ENCODE measurements at regions not wholly inside any gene's neighbourhood (a gene's known extent, or its start where the extent isn't known, plus 50 kb on each side); places are given as distances from the start of the nearest gene placed in this dataset.

DNA sequence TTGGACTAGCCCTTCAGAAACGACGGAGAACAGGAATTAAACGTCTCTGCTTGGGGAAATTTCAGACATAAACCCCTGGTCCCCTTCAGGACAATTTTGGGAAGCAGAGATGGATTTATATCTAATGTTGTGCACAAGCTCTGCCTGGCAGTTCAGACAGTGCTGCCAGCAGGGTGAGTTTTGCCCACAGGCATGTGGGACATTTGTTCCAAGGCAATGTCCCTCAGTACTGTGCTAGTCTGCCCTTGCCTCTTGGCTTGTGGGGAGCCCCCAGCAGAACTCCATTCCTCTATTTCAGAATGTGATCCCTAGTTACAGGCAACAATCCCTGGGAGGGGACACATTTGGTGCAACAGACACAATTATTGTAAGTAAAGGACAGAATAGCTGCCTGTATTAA is 76.5 kb upstream of the GPR12 start:
- TF ChIP-seq POLR2A (IDR thresholded peaks at IDR 0.05): no peak
- TF ChIP-seq CTCF (IDR thresholded peaks at IDR 0.05): no peak
- H3K4me1 ChIP-seq: no peaks in the 10 kb centered on the region
- WGBS, 2 donors: 81 to 90% methylated on average over 3 of the region's 3 CpGs

DNA sequence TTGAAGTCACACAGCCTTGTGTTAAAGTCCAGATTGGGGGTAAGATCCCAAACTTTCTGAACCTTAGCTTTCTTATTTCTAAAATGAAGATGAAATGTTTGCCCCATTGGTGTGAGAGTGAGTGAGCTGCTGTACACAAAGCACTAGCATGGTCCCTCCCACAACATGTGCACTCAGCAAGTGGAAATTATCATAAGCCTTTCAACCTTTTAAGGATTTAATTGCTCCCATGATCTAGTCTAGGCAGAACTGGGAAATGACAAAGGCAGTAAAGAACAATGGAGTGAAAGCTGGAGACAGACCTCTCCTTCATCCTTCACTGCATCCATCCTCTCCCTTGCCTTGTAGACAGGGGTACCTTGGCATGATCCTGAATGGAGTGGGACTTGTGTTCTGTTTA is 76.0 kb upstream of the GPR12 start:
- Histone ChIP-seq H3K4me3 (no peak overlapping the region), H3K9me3 (no peaks in the 10 kb centered on the region), H3K36me3 (no peaks in the 10 kb centered on the region), H3K27me3 (peaks cover 0 to 45% (median 0%) of the 10 kb centered on the region in 4 donors), H3K27ac (no peak overlapping the region), H3K4me1 (no peaks in the 10 kb centered on the region)
- TF ChIP-seq CTCF (IDR thresholded peaks at IDR 0.05) (no peak), POLR2A (IDR thresholded peaks at IDR 0.05) (no peak)
- no peak for DNase-seq
- intact Hi-C loops (cut with DNase I): no loop called here

More for the DNA sequence above, 76.5 kb upstream of the GPR12 start:
- Histone ChIP-seq H3K4me3 (no peak overlapping the region), H3K9me3 (no peaks in the 10 kb centered on the region), H3K36me3 (no peaks in the 10 kb centered on the region), H3K27me3 (peaks cover 0 to 48% (median 0%) of the 10 kb centered on the region in 4 donors), H3K27ac (no peak overlapping the region)
- DNase-seq: no peak
- intact Hi-C loops (cut with DNase I): no loop called here

DNA sequence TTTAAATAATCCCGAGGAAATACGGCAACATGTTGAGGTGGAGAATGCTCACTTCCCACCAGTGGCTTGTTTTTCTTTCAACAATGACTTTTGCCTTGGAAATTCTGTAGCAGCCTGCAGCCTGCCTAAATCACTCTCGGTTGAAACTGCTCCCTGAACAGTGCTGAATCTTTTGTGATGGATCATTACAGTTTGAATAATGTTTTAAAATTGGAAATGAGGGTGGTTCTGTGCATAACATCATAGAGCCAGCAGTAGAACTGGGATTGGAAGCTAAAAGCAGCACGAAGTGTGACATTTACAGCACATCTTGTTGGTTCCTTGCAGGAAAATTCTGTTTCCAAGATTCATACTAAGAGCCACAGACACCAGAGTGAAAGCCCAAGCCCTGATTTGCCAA is 74.1 kb upstream of the GPR12 start:
- Histone ChIP-seq H3K9me3 (no peaks in the 10 kb centered on the region), H3K4me3 (no peak overlapping the region), H3K27me3 (peaks cover 0 to 39% (median 0%) of the 10 kb centered on the region in 4 donors), H3K36me3 (no peaks in the 10 kb centered on the region), H3K4me1 (no peaks in the 10 kb centered on the region), H3K27ac (no peak overlapping the region)
- TF ChIP-seq CTCF (IDR thresholded peaks at IDR 0.05) (no peak), POLR2A (IDR thresholded peaks at IDR 0.05) (no peak)
- intact Hi-C loops (cut with DNase I): no loop called here
- DNase-seq: no peak
- WGBS, 2 donors: 19 to 24% methylated on average over 4 of the region's 4 CpGs

DNA sequence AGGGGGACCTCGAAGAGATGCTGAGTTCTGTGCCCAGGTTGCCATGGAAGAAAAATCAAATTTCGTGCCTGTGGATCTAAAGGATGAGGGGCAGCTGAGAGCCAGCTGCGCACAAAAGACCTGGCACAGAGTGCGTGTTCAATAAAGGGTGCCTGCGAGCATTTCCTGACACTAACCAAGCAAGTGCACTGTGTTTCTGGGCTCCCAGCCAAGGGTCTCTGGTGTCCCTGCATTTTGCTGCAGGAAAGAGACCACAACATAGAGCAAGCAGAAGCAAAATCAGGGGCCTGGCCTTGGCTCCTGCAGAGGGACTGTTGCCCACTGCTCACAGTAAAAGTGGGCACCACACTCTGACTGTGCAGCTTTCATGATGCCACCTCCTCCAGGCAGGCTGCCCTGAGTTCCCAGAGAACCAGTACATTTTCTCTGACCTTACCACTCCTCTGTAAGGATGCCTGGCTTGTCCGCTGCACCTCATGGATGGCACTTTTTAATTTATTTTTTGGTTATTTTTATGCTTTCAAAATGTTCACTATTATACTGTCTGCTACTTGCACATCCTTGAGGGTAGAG is 70.8 kb upstream of the GPR12 start:
- Histone ChIP-seq H3K36me3 (no peaks in the 10 kb centered on the region), H3K27ac (no peak overlapping the region), H3K9me3 (no peaks in the 10 kb centered on the region), H3K27me3 (peaks cover 0 to 21% (median 0%) of the 10 kb centered on the region in 4 donors), H3K4me3 (no peak overlapping the region), H3K4me1 (no peaks in the 10 kb centered on the region)
- intact Hi-C loops (cut with DNase I): no loop called here
- no peak for TF ChIP-seq POLR2A (IDR thresholded peaks at IDR 0.05)
- no peak for TF ChIP-seq CTCF (IDR thresholded peaks at IDR 0.05)
- DNase-seq: no peak
- WGBS, 2 donors: 38 to 66% methylated on average over 6 of the region's 6 CpGs

GRCh38 chr13:26829716-26830115 is 69.1 kb upstream of the GPR12 start:
- H3K4me3 ChIP-seq: no peak overlapping the region
- peaks cover 0 to 14% (median 0%) of the 10 kb centered on the region in 4 donors for H3K27me3 ChIP-seq
- WGBS, 2 donors: 82 to 96% methylated on average over 3 to 4 of the region's 4 CpGs
- no peaks in the 10 kb centered on the region for H3K9me3 ChIP-seq
- H3K4me1 ChIP-seq: no peaks in the 10 kb centered on the region
- TF ChIP-seq POLR2A (IDR thresholded peaks at IDR 0.05): no peak
- no peak for TF ChIP-seq CTCF (IDR thresholded peaks at IDR 0.05)
- no peak for DNase-seq
- intact Hi-C loops (cut with DNase I): no loop called here
- H3K27ac ChIP-seq: no peak overlapping the region
- H3K36me3 ChIP-seq: no peaks in the 10 kb centered on the region
